ENCODE measurements at regions not wholly inside any gene's neighbourhood (a gene's known extent, or its start where the extent isn't known, plus 50 kb on each side); places are given as distances from the start of the nearest gene placed in this dataset.

GRCh38 chr6:27550692-27551091 is 77.8 kb upstream of the ZNF184 start:
- TF ChIP-seq TAF1 (IDR thresholded peaks at IDR 0.05; ENCODE audit: borderline replicate concordance, insufficient read depth, low read length), result no peak
- no peak for TF ChIP-seq FOXP2 (optimal IDR thresholded peaks at IDR 0.05; ENCODE audit: borderline replicate concordance, extremely low read depth, extremely low read length, insufficient read depth)
- TF ChIP-seq POLR2AphosphoS5 (IDR thresholded peaks at IDR 0.05; ENCODE audit: low read depth, low read length), result no peak
- TF ChIP-seq REST (IDR thresholded peaks at IDR 0.05; ENCODE audit: insufficient read depth in 1 of 2, low read depth in 2 of 2, low read length in 2 of 2), result no peak
- no peak for TF ChIP-seq SIN3A (IDR thresholded peaks at IDR 0.05; ENCODE audit: borderline replicate concordance, insufficient read depth, low read length)

- TF ChIP-seq TAF1 (IDR thresholded peaks at IDR 0.05; ENCODE audit: borderline replicate concordance, insufficient read depth, low read length) (no peak), SIN3A (IDR thresholded peaks at IDR 0.05; ENCODE audit: borderline replicate concordance, insufficient read depth, low read length) (no peak), FOXP2 (optimal IDR thresholded peaks at IDR 0.05; ENCODE audit: borderline replicate concordance, extremely low read depth, extremely low read length, insufficient read depth) (no peak), REST (IDR thresholded peaks at IDR 0.05; ENCODE audit: insufficient read depth in 1 of 2, low read depth in 2 of 2, low read length in 2 of 2) (no peak), POLR2AphosphoS5 (IDR thresholded peaks at IDR 0.05; ENCODE audit: low read depth, low read length) (no peak)
Observed at GRCh38 chr6:27547157-27548075, 74.5 kb upstream of the ZNF184 start.

- TF ChIP-seq SIN3A (IDR thresholded peaks at IDR 0.05; ENCODE audit: borderline replicate concordance, insufficient read depth, low read length) (no peak), FOXP2 (optimal IDR thresholded peaks at IDR 0.05; ENCODE audit: borderline replicate concordance, extremely low read depth, extremely low read length, insufficient read depth) (no peak), TAF1 (IDR thresholded peaks at IDR 0.05; ENCODE audit: borderline replicate concordance, insufficient read depth, low read length) (no peak), REST (IDR thresholded peaks at IDR 0.05; ENCODE audit: insufficient read depth in 1 of 2, low read depth in 2 of 2, low read length in 2 of 2) (no peak), POLR2AphosphoS5 (IDR thresholded peaks at IDR 0.05; ENCODE audit: low read depth, low read length) (no peak)
Observed at GRCh38 chr6:27546522-27546921, 73.6 kb upstream of the ZNF184 start.

- TF ChIP-seq FOXP2 (optimal IDR thresholded peaks at IDR 0.05; ENCODE audit: borderline replicate concordance, extremely low read depth, extremely low read length, insufficient read depth) (no peak), TAF1 (IDR thresholded peaks at IDR 0.05; ENCODE audit: borderline replicate concordance, insufficient read depth, low read length) (no peak), REST (IDR thresholded peaks at IDR 0.05; ENCODE audit: insufficient read depth in 1 of 2, low read depth in 2 of 2, low read length in 2 of 2) (no peak), POLR2AphosphoS5 (IDR thresholded peaks at IDR 0.05; ENCODE audit: low read depth, low read length) (no peak), SIN3A (IDR thresholded peaks at IDR 0.05; ENCODE audit: borderline replicate concordance, insufficient read depth, low read length) (no peak)
Observed at GRCh38 chr6:27545271-27546046, 72.6 kb upstream of the ZNF184 start.
